MCF 10A (cell line): ENCODE measurements at regions not wholly inside any gene's neighbourhood (a gene's known extent, or its start where the extent isn't known, plus 50 kb on each side); places are given as distances from the start of the nearest gene placed in this dataset.

Experiments
- BruUV-seq: library from RNA; stranded (reverse); fragments of 400-500 nt; replicated peaks from 2 replicates; lab custom pipeline; 2021; lab: Mats Ljungman, UMichigan
- CTCF ChIA-PET: fragments of 300-600 bp; sonication (Branson Sonifier 250); formaldehyde crosslinking; extraction: SDS; loops from one replicate; lab custom pipeline; 2021; ENCODE audit warnings: antibody characterized with exemption, inconsistent platforms; lab: Yijun Ruan, JAX
- POLR2A ChIA-PET: fragments of 300-600, 350-650 bp; sonication (Branson Sonifier 250); formaldehyde crosslinking; extraction: SDS; loops from one replicate; lab custom pipeline; 2020; ENCODE audit warnings: antibody characterized with exemption, inconsistent platforms; lab: Yijun Ruan, JAX
- DNase-seq: peaks from one replicate; pipeline ENCODE4 v3.0.0-alpha.2; 2018; ENCODE audit not compliant: unreplicated experiment
- H3K27ac Mint-ChIP-seq: one replicate; pipeline ENCODE4 v1.8.0; 2022; ENCODE audit warnings: mild to moderate bottlenecking, low read depth, mixed read lengths; ENCODE audit not compliant: unreplicated experiment
- H3K27me3 Mint-ChIP-seq: one replicate; pipeline ENCODE4 v1.8.0; 2022; ENCODE audit warnings: mixed read lengths; ENCODE audit not compliant: insufficient read depth, unreplicated experiment
- H3K36me3 Mint-ChIP-seq: one replicate; pipeline ENCODE4 v1.8.0; 2022; ENCODE audit warnings: mild to moderate bottlenecking, moderate library complexity, mixed read lengths; ENCODE audit not compliant: insufficient read depth, unreplicated experiment
- H3K4me1 Mint-ChIP-seq: one replicate; pipeline ENCODE4 v1.8.0; 2022; ENCODE audit warnings: mixed read lengths; ENCODE audit not compliant: insufficient read depth, unreplicated experiment
- H3K4me3 Mint-ChIP-seq: one replicate; pipeline ENCODE4 v1.8.0; 2022; ENCODE audit warnings: mild to moderate bottlenecking, moderate library complexity, mixed read lengths; ENCODE audit not compliant: unreplicated experiment
- H3K9me3 Mint-ChIP-seq: one replicate; pipeline ENCODE4 v1.8.0; 2022; ENCODE audit warnings: mixed read lengths; ENCODE audit not compliant: unreplicated experiment
- intact Hi-C: fragments of 100-400 bp; cut with micrococcal nuclease; formaldehyde crosslinking; loops from 2 replicates; pipeline ENCODE4 v1.14.1; 2022
- TF ChIP-seq, protein P1 (sequence below): fragments of 200-600 bp; IDR thresholded peaks from one replicate; pipeline ENCODE4 v1.8.0; 2022; ENCODE audit warnings: antibody characterized with exemption, mild to moderate bottlenecking; ENCODE audit not compliant: unreplicated experiment

DNA sequence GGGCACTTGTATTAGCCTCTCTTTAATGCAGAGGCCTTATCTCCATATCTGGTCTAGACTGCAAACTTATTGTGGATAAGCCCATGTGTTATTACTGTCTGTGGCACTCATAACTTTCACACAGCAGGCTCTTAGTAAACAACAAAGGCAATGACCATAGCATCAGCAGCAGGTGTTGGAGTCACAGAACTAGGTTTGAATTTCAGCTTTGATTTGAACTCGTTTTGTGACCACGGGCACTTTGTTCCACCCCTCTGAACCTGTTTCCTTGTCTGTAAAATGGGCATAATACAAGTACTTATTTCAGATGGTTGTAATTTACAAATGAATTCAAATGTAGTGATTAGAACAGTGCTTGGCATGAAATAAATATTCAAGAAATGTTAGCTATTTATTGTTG is 121.8 kb upstream of the C1GALT1C1 start:
- BruUV-seq, result no TSS peak
- DNase-seq, result no peak
- intact Hi-C loops, result no loop called here
- CTCF ChIA-PET, result interaction anchor here (0.8 kb wide), 1 partner anchor 18 kb away, joined by 4 read pairs; no protein-coding TSS in a partner anchor
- H3K4me1 Mint-ChIP-seq, result no peaks in the 10 kb centered on the region
- no peaks in the 10 kb centered on the region for H3K9me3 Mint-ChIP-seq
- H3K27ac Mint-ChIP-seq, result no peak overlapping the region
- no peaks in the 10 kb centered on the region for H3K36me3 Mint-ChIP-seq
- TF ChIP-seq, protein P1, sequence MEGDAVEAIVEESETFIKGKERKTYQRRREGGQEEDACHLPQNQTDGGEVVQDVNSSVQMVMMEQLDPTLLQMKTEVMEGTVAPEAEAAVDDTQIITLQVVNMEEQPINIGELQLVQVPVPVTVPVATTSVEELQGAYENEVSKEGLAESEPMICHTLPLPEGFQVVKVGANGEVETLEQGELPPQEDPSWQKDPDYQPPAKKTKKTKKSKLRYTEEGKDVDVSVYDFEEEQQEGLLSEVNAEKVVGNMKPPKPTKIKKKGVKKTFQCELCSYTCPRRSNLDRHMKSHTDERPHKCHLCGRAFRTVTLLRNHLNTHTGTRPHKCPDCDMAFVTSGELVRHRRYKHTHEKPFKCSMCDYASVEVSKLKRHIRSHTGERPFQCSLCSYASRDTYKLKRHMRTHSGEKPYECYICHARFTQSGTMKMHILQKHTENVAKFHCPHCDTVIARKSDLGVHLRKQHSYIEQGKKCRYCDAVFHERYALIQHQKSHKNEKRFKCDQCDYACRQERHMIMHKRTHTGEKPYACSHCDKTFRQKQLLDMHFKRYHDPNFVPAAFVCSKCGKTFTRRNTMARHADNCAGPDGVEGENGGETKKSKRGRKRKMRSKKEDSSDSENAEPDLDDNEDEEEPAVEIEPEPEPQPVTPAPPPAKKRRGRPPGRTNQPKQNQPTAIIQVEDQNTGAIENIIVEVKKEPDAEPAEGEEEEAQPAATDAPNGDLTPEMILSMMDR, result no peak
- POLR2A ChIA-PET, result interaction anchor here (1.2 kb wide), 1 partner anchor 28 kb away, joined by 3 read pairs; no protein-coding TSS in a partner anchor
- no peaks in the 10 kb centered on the region for H3K27me3 Mint-ChIP-seq
- H3K4me3 Mint-ChIP-seq, result no peak overlapping the region

DNA sequence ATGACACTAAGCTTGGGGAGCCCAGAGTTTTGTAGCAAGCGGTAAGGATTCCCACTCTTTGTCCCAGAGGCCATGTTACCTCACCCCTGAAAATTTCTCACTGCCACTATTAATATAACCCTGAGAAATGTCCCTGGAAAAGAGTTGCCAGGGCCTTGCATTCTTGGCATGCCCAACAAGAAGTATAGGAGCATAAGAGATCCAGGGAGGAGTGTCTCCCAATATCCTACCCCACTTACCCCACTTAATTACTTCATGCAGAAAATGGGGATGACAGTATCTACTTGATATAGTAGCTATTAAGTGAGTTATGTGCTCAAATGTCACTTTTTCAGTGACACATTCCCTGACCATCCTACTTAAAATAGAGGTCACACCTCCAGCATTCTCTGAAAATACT is 120.5 kb upstream of the C1GALT1C1 start:
- H3K27me3 Mint-ChIP-seq, result no peaks in the 10 kb centered on the region
- TF ChIP-seq, protein P1, result no peak
- BruUV-seq, result no TSS peak
- H3K36me3 Mint-ChIP-seq, result no peaks in the 10 kb centered on the region
- CTCF ChIA-PET, result interaction anchor here (0.6 to 1.0 kb wide), 2 partner anchors 12 to 230 kb away, joined by 3 read pairs; no protein-coding TSS in a partner anchor
- DNase-seq, result no peak
- no peaks in the 10 kb centered on the region for H3K4me1 Mint-ChIP-seq
- no peak overlapping the region for H3K4me3 Mint-ChIP-seq
- H3K9me3 Mint-ChIP-seq, result peaks cover under 1% of the 10 kb centered on the region
- no peak overlapping the region for H3K27ac Mint-ChIP-seq
- intact Hi-C loops, result no loop called here
- POLR2A ChIA-PET, result interaction anchor here (1.1 kb wide), 1 partner anchor 9 kb away, joined by 3 read pairs; no protein-coding TSS in a partner anchor

DNA sequence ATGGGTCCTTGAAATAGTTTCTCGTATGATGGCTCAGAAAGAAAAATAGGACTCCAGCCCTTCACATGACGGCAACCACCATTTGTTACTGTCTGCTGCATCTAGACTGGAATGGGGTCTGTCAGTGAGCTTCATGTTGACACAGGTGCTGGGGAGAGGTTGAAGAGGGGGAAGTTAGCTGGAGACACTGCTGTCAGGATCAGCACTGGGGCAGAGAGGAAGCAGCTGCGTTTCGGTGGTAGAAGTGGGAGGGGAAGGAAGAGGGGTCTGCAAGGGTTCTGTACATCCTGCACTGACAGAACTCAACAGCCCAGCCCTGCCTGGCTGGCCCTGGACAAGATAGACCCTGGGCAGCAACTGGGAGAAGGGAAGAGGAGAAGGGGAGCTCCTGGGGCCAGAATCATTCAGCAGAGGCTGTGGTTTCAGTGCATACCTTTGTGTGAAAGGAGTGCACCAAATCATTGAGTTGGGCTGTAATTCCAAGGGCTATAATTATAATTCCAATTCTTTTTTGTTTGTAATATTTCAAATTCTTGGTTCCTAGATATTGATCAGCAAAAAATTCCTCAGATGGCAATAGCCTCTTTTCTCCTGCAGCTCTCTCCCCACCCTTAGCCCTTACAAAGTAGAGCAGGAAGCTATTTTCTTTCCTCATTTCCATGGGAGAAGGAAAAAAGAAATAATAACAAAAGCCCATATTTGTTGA is 119.4 kb upstream of the C1GALT1C1 start:
- Mint-ChIP-seq H3K4me1 (no peaks in the 10 kb centered on the region), H3K27ac (no peak overlapping the region), H3K36me3 (no peaks in the 10 kb centered on the region), H3K9me3 (peaks cover 7% of the 10 kb centered on the region), H3K27me3 (no peaks in the 10 kb centered on the region), H3K4me3 (no peak overlapping the region)
- no TSS peak for BruUV-seq
- TF ChIP-seq, protein P1, result no peak
- ChIA-PET POLR2A (interaction anchor here (0.6 to 1.1 kb wide), 2 partner anchors 8 to 1993 kb away, joined by 3 read pairs; no protein-coding TSS in a partner anchor), CTCF (interaction anchor here (0.6 to 1.0 kb wide), 3 partner anchors 85 to 327 kb away, joined by 3 to 4 read pairs (median 3); no protein-coding TSS in a partner anchor)
- intact Hi-C loops, result no loop called here
- DNase-seq, result no peak

DNA sequence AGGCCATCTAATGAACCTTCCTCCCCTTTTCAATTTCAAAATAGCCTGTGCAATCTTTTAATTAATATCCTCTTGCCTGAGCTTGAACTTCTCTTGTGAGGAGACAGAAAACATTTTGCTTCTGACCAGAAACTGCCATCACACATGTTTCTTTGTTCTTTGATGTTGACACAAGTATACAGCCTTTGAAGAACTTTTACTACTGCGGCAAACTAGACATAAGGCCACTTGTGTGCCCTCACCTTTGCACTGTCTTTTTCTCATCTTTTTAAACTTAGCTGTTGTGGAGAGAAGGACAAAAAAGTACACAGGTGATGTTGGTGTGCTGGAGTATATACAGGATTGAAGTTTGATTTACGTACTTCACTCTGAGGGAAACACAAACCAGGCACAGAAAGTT is 116.3 kb upstream of the C1GALT1C1 start:
- TF ChIP-seq, protein P1, result no peak
- no TSS peak for BruUV-seq
- ChIA-PET POLR2A (no interaction called here), CTCF (no interaction called here)
- Mint-ChIP-seq H3K27ac (no peak overlapping the region), H3K36me3 (no peaks in the 10 kb centered on the region), H3K4me1 (no peaks in the 10 kb centered on the region), H3K4me3 (no peak overlapping the region), H3K27me3 (no peaks in the 10 kb centered on the region), H3K9me3 (peaks cover 7% of the 10 kb centered on the region)
- no peak for DNase-seq
- intact Hi-C loops, result no loop called here
